HCT116 (cell line): ENCODE measurements at regions not wholly inside any gene's neighbourhood (a gene's known extent, or its start where the extent isn't known, plus 50 kb on each side); places are given as distances from the start of the nearest gene placed in this dataset.

ENCODE experiments used
- ATAC-seq: fragments of 200-7000 bp; cut with Tn5 transposase; 2 replicates; pipeline ENCODE4 v1.9.1; 2020; ENCODE audit warnings: mild to moderate bottlenecking, moderate library complexity
- BruUV-seq: library from RNA; stranded (reverse); fragments of 400-500 nt; replicated peaks from 2 replicates; lab custom pipeline; 2021; lab: Mats Ljungman, UMichigan
- CTCF ChIA-PET: fragments of 300-600 bp; sonication (Branson Sonifier 250); formaldehyde crosslinking; loops from one replicate; lab custom pipeline; 2021; ENCODE audit warnings: antibody characterized with exemption; lab: Charles Lee
- POLR2A ChIA-PET: fragments of 300-600, 350-600 bp; sonication (Branson Sonifier 250); formaldehyde crosslinking; loops from one replicate; lab custom pipeline; 2021; ENCODE audit warnings: antibody characterized with exemption; lab: Charles Lee
- RAD21 ChIA-PET, 2 experiments: fragments of 300-600 bp; sonication (Branson Sonifier 250); formaldehyde crosslinking; loops; one replicate each; lab custom pipeline; 2023; ENCODE audit warnings: low total read pairs in 2 of 2; ENCODE audit not compliant: uncharacterized antibody in 2 of 2, unreplicated experiment in 2 of 2, low non-redundant PET in 1 of 2; lab: Charles Lee
- DNase-seq: peaks from one replicate; pipeline ENCODE4 v3.0.0-alpha.2; 2010; ENCODE audit warnings: low read depth, low spot score
- H2AFZ ChIP-seq: fragments of 200-600 bp; shearing (Covaris generic), sonication (generic); 2 replicates; pipeline ENCODE4 v1.6.1; 2017; ENCODE audit warnings: low read depth, mixed run types, mixed read lengths, antibody characterized with exemption, low read length; ENCODE audit not compliant: poor library complexity, severe bottlenecking
- H3K27ac ChIP-seq: 2 replicates; pipeline ENCODE4 v1.5.1; 2012; ENCODE audit warnings: low read depth, low read length
- H3K27me3 ChIP-seq: fragments of 200-600 bp; sonication (generic); 2 replicates; pipeline ENCODE4 v1.6.1; 2016; ENCODE audit warnings: mixed run types, low read length, mixed read lengths; ENCODE audit not compliant: insufficient read depth
- H3K36me3 ChIP-seq, 2 experiments: fragments of 200-500 bp in 1 of 2; fragments of 200-600 bp in 1 of 2; sonication (Bioruptor generic) in 1 of 2; sonication (generic) in 1 of 2; 2 replicates each; pipeline versions ENCODE4 v1.5.1 to v1.6.1; 2014 to 2016; ENCODE audit warnings: low read length in 2 of 2, inconsistent platforms in 1 of 2, mixed read lengths in 1 of 2, mixed run types in 1 of 2; ENCODE audit not compliant: insufficient read depth in 2 of 2, control insufficient read depth in 1 of 2
- H3K4me1 ChIP-seq, 2 experiments: fragments of 200-600 bp in 1 of 2; sonication (generic) in 1 of 2; 2 replicates each; pipeline versions ENCODE4 v1.5.1 to v1.6.1; 2012 to 2017; ENCODE audit warnings: low read length in 2 of 2, inconsistent platforms in 1 of 2, mild to moderate bottlenecking in 1 of 2, mixed read lengths in 1 of 2, mixed run types in 1 of 2, moderate library complexity in 1 of 2; ENCODE audit not compliant: insufficient read depth in 2 of 2, control insufficient read depth in 1 of 2
- H3K4me2 ChIP-seq: fragments of 200-600 bp; sonication (generic); 2 replicates; pipeline ENCODE4 v1.6.1; 2017; ENCODE audit warnings: mixed run types, low read length, mixed read lengths
- H3K4me3 ChIP-seq, 2 experiments: fragments of 200-600 bp in 1 of 2; sonication (generic) in 1 of 2; replicated peaks in 1 of 2; 2 replicates each; pipeline ENCODE4 v1.5.1; 2011 to 2016; ENCODE audit warnings: low read length in 2 of 2, control low read depth in 1 of 2, low read depth in 1 of 2, mild to moderate bottlenecking in 1 of 2, mixed read lengths in 1 of 2, mixed run types in 1 of 2
- H3K79me2 ChIP-seq: fragments of 200-600 bp; sonication (generic); 2 replicates; pipeline ENCODE4 v1.6.1; 2017; ENCODE audit warnings: mild to moderate bottlenecking, mixed run types, low read length, moderate library complexity, mixed read lengths; ENCODE audit not compliant: insufficient read depth
- H3K9ac ChIP-seq: fragments of 200-600 bp; sonication (generic); 2 replicates; pipeline ENCODE4 v1.6.1; 2016; ENCODE audit warnings: low read length, mixed read lengths
- H3K9me2 ChIP-seq: fragments of 200-600 bp; sonication (generic), shearing (Covaris generic); 2 replicates; pipeline ENCODE4 v1.6.1; 2017; ENCODE audit warnings: mixed run types, mild to moderate bottlenecking, moderate library complexity; ENCODE audit not compliant: insufficient read depth
- H3K9me3 ChIP-seq, 2 experiments: fragments of 200-500 bp in 1 of 2; fragments of 200-600 bp in 1 of 2; sonication (Bioruptor generic) in 1 of 2; sonication (generic) in 1 of 2; 2 replicates each; pipeline ENCODE4 v1.6.1; 2014 to 2017; ENCODE audit warnings: low read length in 2 of 2, mixed read lengths in 2 of 2, inconsistent platforms in 1 of 2, low read depth in 1 of 2, mild to moderate bottlenecking in 1 of 2, mixed run types in 1 of 2, moderate library complexity in 1 of 2; ENCODE audit not compliant: control insufficient read depth in 1 of 2, insufficient read depth in 1 of 2
- H4K20me1 ChIP-seq: fragments of 200-600 bp; sonication (generic), shearing (Covaris generic); 2 replicates; pipeline ENCODE4 v1.6.1; 2017; ENCODE audit warnings: mixed run types, mild to moderate bottlenecking, moderate library complexity; ENCODE audit not compliant: insufficient read depth
- ATF3 ChIP-seq: IDR thresholded peaks from 2 replicates; pipeline ENCODE4 v1.6.1; 2012
- CBX3 ChIP-seq: IDR thresholded peaks from 2 replicates; pipeline ENCODE4 v1.6.1; 2012; ENCODE audit warnings: low read depth
- CEBPB ChIP-seq: IDR thresholded peaks from 2 replicates; pipeline ENCODE4 v1.6.1; 2012; ENCODE audit warnings: low read depth
- EGR1 ChIP-seq: IDR thresholded peaks from 2 replicates; pipeline ENCODE4 v1.6.1; 2012; ENCODE audit warnings: low read depth
- EZH2 ChIP-seq: fragments of 200-600 bp; sonication (generic); IDR thresholded peaks from 2 replicates; pipeline ENCODE4 v1.6.1; 2017; ENCODE audit warnings: antibody characterized with exemption, mixed run types
- EZH2phosphoT487 ChIP-seq: fragments of 200-600 bp; IDR thresholded peaks from 2 replicates; pipeline ENCODE4 v1.6.1; 2018; ENCODE audit warnings: antibody characterized with exemption, borderline replicate concordance
- FOSL1 ChIP-seq: IDR thresholded peaks from 2 replicates; pipeline ENCODE4 v1.6.1; 2012; ENCODE audit warnings: low read depth
- JUND ChIP-seq: IDR thresholded peaks from 2 replicates; pipeline ENCODE4 v1.6.1; 2012
- RAD21 ChIP-seq: IDR thresholded peaks from 2 replicates; pipeline ENCODE4 v1.6.1; 2012; ENCODE audit warnings: low read depth, mild to moderate bottlenecking
- REST ChIP-seq: IDR thresholded peaks from 2 replicates; pipeline ENCODE4 v1.6.1; 2012; ENCODE audit warnings: low read depth
- SIN3A ChIP-seq: IDR thresholded peaks from 2 replicates; pipeline ENCODE4 v1.6.1; 2012; ENCODE audit warnings: low read depth
- SP1 ChIP-seq: IDR thresholded peaks from 2 replicates; pipeline ENCODE4 v1.6.1; 2012; ENCODE audit warnings: low read depth
- YY1 ChIP-seq: IDR thresholded peaks from 2 replicates; pipeline ENCODE4 v1.6.1; 2011; ENCODE audit warnings: low read length, low read depth, moderate library complexity, mild to moderate bottlenecking; ENCODE audit not compliant: insufficient replicate concordance; ENCODE audit errors: extremely low read depth
- ZBTB33 ChIP-seq: IDR thresholded peaks from 2 replicates; pipeline ENCODE4 v1.6.1; 2011; ENCODE audit warnings: mild to moderate bottlenecking, low read length, moderate library complexity; ENCODE audit not compliant: insufficient replicate concordance; ENCODE audit errors: extremely low read depth
- intact Hi-C: fragments of 100-400 bp; cut with micrococcal nuclease; formaldehyde crosslinking; loops from 2 replicates; pipeline ENCODE4 v1.10.0; 2022

GRCh38 chr2:129727286-129727685 is 252.2 kb upstream of the RAB6C start (continued):
- TF ChIP-seq REST (no peak), EZH2 (no peak), CBX3 (no peak)

GRCh38 chr2:129728035-129728972 is 251.2 kb upstream of the RAB6C start:
- H4K20me1 ChIP-seq, result no peaks in the 10 kb centered on the region
- H3K4me2 ChIP-seq, result no peak overlapping the region
- intact Hi-C loops, result no loop called here
- ChIA-PET RAD21 (no interaction called here), POLR2A (no interaction called here), CTCF (no interaction called here)
- DNase-seq (no peak), ATAC-seq (no peak)
- H3K4me1 ChIP-seq, result no peaks in the 10 kb centered on the region
- H2AFZ ChIP-seq, result no peak overlapping the region
- no peak overlapping the region for H3K27ac ChIP-seq
- BruUV-seq, result no TSS peak
- no peaks in the 10 kb centered on the region for H3K9me2 ChIP-seq
- H3K79me2 ChIP-seq, result no peaks in the 10 kb centered on the region
- no peak overlapping the region for H3K4me3 ChIP-seq
- peaks cover 16% of the 10 kb centered on the region for H3K27me3 ChIP-seq
- H3K36me3 ChIP-seq, result no peaks in the 10 kb centered on the region
- no peak overlapping the region for H3K9ac ChIP-seq
- no peaks in the 10 kb centered on the region for H3K9me3 ChIP-seq
- no peak for TF ChIP-seq SP1
- TF ChIP-seq FOSL1, result no peak
- no peak for TF ChIP-seq EZH2phosphoT487
- TF ChIP-seq EGR1, result no peak
- no peak for TF ChIP-seq CEBPB
- no peak for TF ChIP-seq JUND
- no peak for TF ChIP-seq SIN3A
- TF ChIP-seq ATF3, result no peak
- TF ChIP-seq RAD21, result no peak
- TF ChIP-seq YY1, result no peak
- no peak for TF ChIP-seq CBX3
- no peak for TF ChIP-seq ZBTB33
- TF ChIP-seq REST, result no peak
